Nephron progenitor cell (in vitro differentiated cells): ENCODE measurements at regions not wholly inside any gene's neighbourhood (a gene's known extent, or its start where the extent isn't known, plus 50 kb on each side); places are given as distances from the start of the nearest gene placed in this dataset.

Source experiments
- DNase-seq: peaks from one replicate; pipeline ENCODE4 v3.0.0; 2021
- H3K27ac Mint-ChIP-seq: 2 replicates; pipeline ENCODE4 v1.8.0; 2021; ENCODE audit warnings: mild to moderate bottlenecking, moderate library complexity, mixed read lengths
- H3K27me3 Mint-ChIP-seq: 2 replicates; pipeline ENCODE4 v1.8.0; 2021; ENCODE audit warnings: mild to moderate bottlenecking, low read depth, mixed read lengths; ENCODE audit not compliant: poor library complexity
- H3K36me3 Mint-ChIP-seq: 2 replicates; pipeline ENCODE4 v1.8.0; 2021; ENCODE audit warnings: low read depth, mixed read lengths
- H3K4me1 Mint-ChIP-seq: 2 replicates; pipeline ENCODE4 v1.8.0; 2021; ENCODE audit warnings: mixed read lengths
- H3K4me3 Mint-ChIP-seq: 2 replicates; pipeline ENCODE4 v1.8.0; 2021; ENCODE audit warnings: mild to moderate bottlenecking, moderate library complexity, mixed read lengths
- H3K9me3 Mint-ChIP-seq: 2 replicates; pipeline ENCODE4 v1.8.0; 2021; ENCODE audit warnings: mild to moderate bottlenecking, moderate library complexity, mixed read lengths
- TF ChIP-seq, protein P1 (sequence below): fragments of 200-600 bp; sonication (generic); IDR thresholded peaks from 2 replicates; pipeline ENCODE4 v1.5.0; 2021; ENCODE audit warnings: antibody characterized with exemption

- Mint-ChIP-seq H3K4me1 (no peaks in the 10 kb centered on the region), H3K27ac (no peak overlapping the region), H3K36me3 (no peaks in the 10 kb centered on the region), H3K9me3 (no peaks in the 10 kb centered on the region), H3K4me3 (no peak overlapping the region), H3K27me3 (no peaks in the 10 kb centered on the region)
- TF ChIP-seq, protein P1, sequence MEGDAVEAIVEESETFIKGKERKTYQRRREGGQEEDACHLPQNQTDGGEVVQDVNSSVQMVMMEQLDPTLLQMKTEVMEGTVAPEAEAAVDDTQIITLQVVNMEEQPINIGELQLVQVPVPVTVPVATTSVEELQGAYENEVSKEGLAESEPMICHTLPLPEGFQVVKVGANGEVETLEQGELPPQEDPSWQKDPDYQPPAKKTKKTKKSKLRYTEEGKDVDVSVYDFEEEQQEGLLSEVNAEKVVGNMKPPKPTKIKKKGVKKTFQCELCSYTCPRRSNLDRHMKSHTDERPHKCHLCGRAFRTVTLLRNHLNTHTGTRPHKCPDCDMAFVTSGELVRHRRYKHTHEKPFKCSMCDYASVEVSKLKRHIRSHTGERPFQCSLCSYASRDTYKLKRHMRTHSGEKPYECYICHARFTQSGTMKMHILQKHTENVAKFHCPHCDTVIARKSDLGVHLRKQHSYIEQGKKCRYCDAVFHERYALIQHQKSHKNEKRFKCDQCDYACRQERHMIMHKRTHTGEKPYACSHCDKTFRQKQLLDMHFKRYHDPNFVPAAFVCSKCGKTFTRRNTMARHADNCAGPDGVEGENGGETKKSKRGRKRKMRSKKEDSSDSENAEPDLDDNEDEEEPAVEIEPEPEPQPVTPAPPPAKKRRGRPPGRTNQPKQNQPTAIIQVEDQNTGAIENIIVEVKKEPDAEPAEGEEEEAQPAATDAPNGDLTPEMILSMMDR, result no peak
- no peak for DNase-seq
Observed at GRCh38 chr2:183604065-183604464, 479.8 kb downstream of the NUP35 start.

GRCh38 chr2:183605440-183605839, 481.2 kb downstream of the NUP35 start:
- Mint-ChIP-seq H3K27ac (no peak overlapping the region), H3K27me3 (no peaks in the 10 kb centered on the region), H3K4me1 (no peaks in the 10 kb centered on the region)

DNA sequence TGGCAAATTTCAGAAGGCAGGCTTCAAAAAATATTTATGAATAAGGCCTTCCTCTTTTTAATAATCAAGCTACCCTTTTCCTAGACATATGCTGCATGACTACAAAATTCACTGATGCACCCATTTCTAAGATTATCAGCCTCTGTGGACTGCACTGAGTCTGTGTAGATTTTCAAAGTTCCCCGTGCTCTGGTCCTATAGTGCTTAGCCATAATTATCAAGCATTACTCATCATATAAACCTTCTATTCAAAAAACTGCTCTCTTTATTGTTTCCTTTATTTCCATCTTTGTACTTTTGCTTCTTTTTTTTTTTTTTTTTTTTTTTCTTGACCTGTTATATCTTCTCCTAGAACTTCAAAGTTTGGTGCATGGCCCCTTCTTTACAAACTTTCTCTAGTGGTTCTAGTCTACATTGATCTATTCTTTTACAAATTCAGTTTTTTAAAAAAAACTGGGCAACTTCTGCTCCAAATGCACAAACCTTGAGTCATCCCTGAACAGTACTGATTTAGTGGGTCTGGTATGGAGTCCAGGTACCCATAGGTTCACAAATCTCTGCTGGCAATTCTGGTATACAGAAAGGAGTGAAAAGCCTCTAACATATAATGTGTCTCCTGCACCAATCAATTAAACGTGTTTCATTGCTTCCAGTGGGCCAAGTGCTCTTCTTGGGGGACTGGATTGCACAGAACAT, 481.9 kb downstream of the NUP35 start:
- no peaks in the 10 kb centered on the region for H3K27me3 Mint-ChIP-seq
- H3K36me3 Mint-ChIP-seq, result no peaks in the 10 kb centered on the region
- no peaks in the 10 kb centered on the region for H3K4me1 Mint-ChIP-seq
- TF ChIP-seq, protein P1, result no peak
- no peaks in the 10 kb centered on the region for H3K9me3 Mint-ChIP-seq
- H3K27ac Mint-ChIP-seq, result no peak overlapping the region
- H3K4me3 Mint-ChIP-seq, result no peak overlapping the region
- DNase-seq, result no peak

More at GRCh38 chr2:183605440-183605839, 481.2 kb downstream of the NUP35 start:
- Mint-ChIP-seq H3K36me3 (no peaks in the 10 kb centered on the region), H3K9me3 (no peaks in the 10 kb centered on the region), H3K4me3 (no peak overlapping the region)
- no peak for DNase-seq
- TF ChIP-seq, protein P1, result no peak

- H3K27ac Mint-ChIP-seq, result no peak overlapping the region
- H3K9me3 Mint-ChIP-seq, result no peaks in the 10 kb centered on the region
- no peak for DNase-seq
- H3K4me1 Mint-ChIP-seq, result no peaks in the 10 kb centered on the region
- no peaks in the 10 kb centered on the region for H3K27me3 Mint-ChIP-seq
- H3K4me3 Mint-ChIP-seq, result no peak overlapping the region
- H3K36me3 Mint-ChIP-seq, result no peaks in the 10 kb centered on the region
- TF ChIP-seq, protein P1, result no peak
Observed at GRCh38 chr2:183606718-183607085, 482.5 kb downstream of the NUP35 start.

GRCh38 chr2:183607995-183608394, 483.8 kb downstream of the NUP35 start:
- H3K4me1 Mint-ChIP-seq, result no peaks in the 10 kb centered on the region
- no peaks in the 10 kb centered on the region for H3K27me3 Mint-ChIP-seq
- TF ChIP-seq, protein P1, result no peak
- no peak overlapping the region for H3K4me3 Mint-ChIP-seq
- no peak overlapping the region for H3K27ac Mint-ChIP-seq
- no peaks in the 10 kb centered on the region for H3K36me3 Mint-ChIP-seq
- H3K9me3 Mint-ChIP-seq, result no peaks in the 10 kb centered on the region
- no peak for DNase-seq

- no peak for DNase-seq
- no peak overlapping the region for H3K27ac Mint-ChIP-seq
- no peak overlapping the region for H3K4me3 Mint-ChIP-seq
- H3K27me3 Mint-ChIP-seq, result no peaks in the 10 kb centered on the region
- H3K4me1 Mint-ChIP-seq, result no peaks in the 10 kb centered on the region
- H3K36me3 Mint-ChIP-seq, result no peaks in the 10 kb centered on the region
- H3K9me3 Mint-ChIP-seq, result no peaks in the 10 kb centered on the region
- TF ChIP-seq, protein P1, result no peak
Observed at GRCh38 chr2:183608747-183609146, 484.5 kb downstream of the NUP35 start.
